Common myeloid progenitor, CD34-positive (primary cell): ENCODE measurements at regions not wholly inside any gene's neighbourhood (a gene's known extent, or its start where the extent isn't known, plus 50 kb on each side); places are given as distances from the start of the nearest gene placed in this dataset.
"Not testable (repeated sequence)": the region's sequence is repeated elsewhere in the genome, so short reads cannot be mapped to it uniquely, and the experiment has no call there.

ENCODE experiments used
- CTCF ChIA-PET: fragments of 350-600 bp; sonication (Branson Sonifier 250); formaldehyde crosslinking; loops from one replicate; lab custom pipeline; 2021; ENCODE audit warnings: antibody characterized with exemption; lab: Charles Lee
- POLR2A ChIA-PET: fragments of 350-600 bp; sonication (Branson Sonifier 250); formaldehyde crosslinking; loops from one replicate; lab custom pipeline; 2021; ENCODE audit warnings: antibody characterized with exemption; lab: Charles Lee
- DNase-seq, 3 donors: peaks; one replicate each; pipeline versions ENCODE4 v3.0.0 to v3.0.0-alpha.2; 2013
- H3K27ac ChIP-seq, 2 experiments: 1 replicate in 1 of 2; 2 replicates in 1 of 2; pipeline ENCODE4 v1.7.0; 2013; ENCODE audit warnings: inconsistent platforms in 2 of 2, low read length in 2 of 2, mild to moderate bottlenecking in 2 of 2, low read depth in 1 of 2, moderate library complexity in 1 of 2; ENCODE audit not compliant: severe bottlenecking in 2 of 2, insufficient read depth in 1 of 2, poor library complexity in 1 of 2
- H3K27me3 ChIP-seq, 5 experiments: replicated peaks in 2 of 5; 1 replicate in 3 of 5; 2 replicates in 2 of 5; pipeline versions ENCODE4 v1.6.1 to v1.7.0; 2013; ENCODE audit warnings: low read length in 4 of 5, mild to moderate bottlenecking in 2 of 5, moderate library complexity in 2 of 5, inconsistent platforms in 1 of 5; ENCODE audit not compliant: insufficient read depth in 5 of 5, control insufficient read depth in 4 of 5
- H3K36me3 ChIP-seq, 4 experiments: 1 replicate in 2 of 4; 2 replicates in 2 of 4; pipeline versions ENCODE4 v1.6.1 to v1.7.0; 2013; ENCODE audit warnings: low read length in 3 of 4, control low read depth in 1 of 4, mild to moderate bottlenecking in 1 of 4; ENCODE audit not compliant: control insufficient read depth in 4 of 4, insufficient read depth in 4 of 4
- H3K4me1 ChIP-seq, 4 experiments: 1 replicate in 3 of 4; 2 replicates in 1 of 4; pipeline versions ENCODE4 v1.6.1 to v1.7.1; 2013; ENCODE audit warnings: low read length in 3 of 4, mild to moderate bottlenecking in 3 of 4, control low read depth in 1 of 4, inconsistent platforms in 1 of 4, moderate library complexity in 1 of 4; ENCODE audit not compliant: control insufficient read depth in 4 of 4, insufficient read depth in 4 of 4; ENCODE audit errors: control extremely low read depth in 1 of 4
- H3K4me3 ChIP-seq, 7 experiments: 1 replicate in 4 of 7; 2 replicates in 3 of 7; pipeline versions ENCODE4 v1.5.1 to v1.7.0; 2013; ENCODE audit warnings: mild to moderate bottlenecking in 7 of 7, low read length in 6 of 7, moderate library complexity in 6 of 7, inconsistent platforms in 2 of 7, low read depth in 2 of 7, control low read depth in 1 of 7; ENCODE audit not compliant: insufficient read depth in 4 of 7, control insufficient read depth in 1 of 7; ENCODE audit errors: extremely low read depth in 1 of 7
- H3K9me3 ChIP-seq, 5 experiments: 1 replicate in 4 of 5; 2 replicates in 1 of 5; pipeline versions ENCODE4 v1.6.1 to v1.7.1; 2013; ENCODE audit warnings: low read length in 4 of 5, mild to moderate bottlenecking in 2 of 5, inconsistent platforms in 1 of 5, low read depth in 1 of 5, moderate library complexity in 1 of 5; ENCODE audit not compliant: control insufficient read depth in 4 of 5, insufficient read depth in 2 of 5; ENCODE audit errors: control extremely low read depth in 1 of 5
- WGBS: methylation state at CpG from one replicate; pipeline ENCODE4 v1.1.5; 2013; ENCODE audit not compliant: insufficient coverage; 5-methylcytosine and 5-hydroxymethylcytosine counted together

DNA sequence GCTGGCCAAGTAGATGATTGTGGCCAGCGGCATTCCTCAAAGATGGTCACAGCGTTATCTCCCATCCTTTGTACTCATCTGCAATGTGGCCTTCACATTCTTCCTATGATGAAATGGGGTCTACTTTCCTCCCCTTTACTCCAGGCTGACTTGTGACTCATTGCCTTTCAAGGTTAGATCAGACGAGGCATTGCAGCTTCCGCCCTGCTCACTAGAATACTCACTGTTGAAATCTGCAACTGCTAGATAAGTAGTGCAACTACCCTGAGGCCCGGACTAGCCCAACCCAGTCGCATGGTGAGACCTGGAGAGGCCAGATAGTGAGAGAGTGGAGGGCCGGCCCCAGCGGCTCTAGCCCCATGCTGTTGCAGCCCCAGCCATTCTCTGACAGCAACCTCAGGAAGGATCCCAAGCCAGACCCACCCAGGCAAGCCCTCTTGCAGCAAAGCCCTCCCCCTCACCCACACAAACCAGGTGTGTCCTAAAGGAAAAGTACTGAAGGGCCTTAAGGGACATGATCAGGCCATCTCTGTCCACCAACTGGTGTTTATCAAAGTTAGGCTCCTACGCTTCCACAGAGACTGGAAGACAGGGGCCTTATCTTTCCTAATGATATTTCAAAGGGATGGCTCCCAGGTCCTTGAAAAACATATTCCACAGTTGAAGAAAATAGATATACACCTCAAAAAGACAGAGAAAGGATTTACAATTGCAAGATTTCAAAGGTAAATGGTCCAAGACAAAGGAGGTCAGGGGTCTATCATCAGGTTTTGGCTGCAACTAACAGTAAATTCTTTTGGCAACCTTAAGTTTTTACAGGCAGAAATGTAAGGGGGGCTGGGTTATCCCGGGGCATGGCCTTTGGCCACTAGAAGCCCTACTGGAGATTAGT, 107.2 kb upstream of the TRIM24 start:
- ChIA-PET POLR2A (no interaction called here), CTCF (no interaction called here)
- no peaks in the 10 kb centered on the region for H3K4me1 ChIP-seq
- H3K36me3 ChIP-seq: no peaks in the 10 kb centered on the region
- peak; percentile 41 to 81 (median 54) for DNase-seq
- H3K27me3 ChIP-seq: no peaks in the 10 kb centered on the region
- H3K27ac ChIP-seq: peak overlapping the region in 1 of 2 experiments; percentile 78
- H3K9me3 ChIP-seq: peaks cover 0 to 9% (median 2%) of the 10 kb centered on the region in 5 experiments
- H3K4me3 ChIP-seq: no peak overlapping the region
- 96% methylated on average over 7 of the region's 10 CpGs for WGBS

GRCh38 chr7:138354066-138354465, 106.0 kb upstream of the TRIM24 start:
- no peaks in the 10 kb centered on the region for H3K36me3 ChIP-seq
- CTCF ChIA-PET: no interaction called here
- no peaks in the 10 kb centered on the region for H3K4me1 ChIP-seq
- POLR2A ChIA-PET: no interaction called here
- H3K9me3 ChIP-seq: peaks cover 0 to 9% (median 2%) of the 10 kb centered on the region in 5 experiments
- WGBS: no CpG with 5 or more reads among the region's 2 CpGs
- H3K27ac ChIP-seq: peak overlapping the region in 1 of 2 experiments; percentile 78
- no peak for DNase-seq
- H3K4me3 ChIP-seq: no peak overlapping the region
- H3K27me3 ChIP-seq: no peaks in the 10 kb centered on the region

GRCh38 chr7:138355254-138355653, 104.8 kb upstream of the TRIM24 start:
- POLR2A ChIA-PET: no interaction called here
- H3K4me3 ChIP-seq: no peak overlapping the region
- CTCF ChIA-PET: no interaction called here
- no peaks in the 10 kb centered on the region for H3K4me1 ChIP-seq
- DNase-seq: no peak
- WGBS: 100% methylated on average over 1 of the region's 3 CpGs
- no peaks in the 10 kb centered on the region for H3K36me3 ChIP-seq
- no peak overlapping the region for H3K27ac ChIP-seq
- no peaks in the 10 kb centered on the region for H3K27me3 ChIP-seq
- H3K9me3 ChIP-seq: peaks cover 0 to 9% (median 2%) of the 10 kb centered on the region in 5 experiments

- Histone ChIP-seq H3K27me3 (no peaks in the 10 kb centered on the region), H3K9me3 (peaks cover 0 to 3% (median 0%) of the 10 kb centered on the region in 5 experiments), H3K36me3 (no peaks in the 10 kb centered on the region), H3K4me3 (no peak overlapping the region), H3K4me1 (no peaks in the 10 kb centered on the region), H3K27ac (no peak overlapping the region)
- ChIA-PET CTCF (no interaction called here), POLR2A (no interaction called here)
- WGBS: 98% methylated on average over 5 of the region's 7 CpGs
- DNase-seq: no peak
Measured at GRCh38 chr7:138358850-138359341, 101.2 kb upstream of the TRIM24 start.

DNA sequence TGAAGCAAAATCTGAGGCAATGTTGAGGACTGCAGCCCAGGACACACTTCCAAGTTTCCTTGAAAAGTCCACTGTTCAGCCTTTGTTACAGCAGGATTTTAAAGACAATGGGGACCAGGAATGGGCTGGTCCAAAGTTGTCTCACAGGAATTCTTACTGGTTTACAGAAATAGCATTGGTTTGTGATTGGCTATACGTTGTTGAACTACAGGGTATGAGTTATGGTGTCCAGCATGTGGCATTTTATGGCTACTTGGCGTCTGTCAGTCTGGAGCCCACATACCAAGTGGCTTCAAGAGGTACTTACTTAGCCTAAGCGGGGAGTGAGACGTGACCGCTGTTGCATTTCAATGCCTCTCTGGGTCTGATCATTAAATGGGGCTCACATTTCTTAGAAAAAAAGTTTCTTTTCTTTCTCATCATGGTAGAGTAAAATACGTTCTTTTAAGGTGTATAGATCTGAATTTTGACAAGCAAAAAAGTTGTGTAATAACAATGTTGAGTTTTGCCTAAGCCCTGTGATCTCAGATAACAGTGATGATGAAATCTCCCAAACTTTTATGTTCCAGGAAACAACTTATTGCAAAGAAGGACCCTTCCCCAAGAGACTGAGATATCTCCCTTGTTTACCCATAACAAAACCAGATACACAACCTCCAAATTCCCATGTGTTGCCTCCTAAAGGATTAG, 100.0 kb upstream of the TRIM24 start:
- WGBS: 96% methylated on average over 5 of the region's 6 CpGs
- ChIA-PET CTCF (no interaction called here), POLR2A (no interaction called here)
- Histone ChIP-seq H3K4me1 (no peaks in the 10 kb centered on the region), H3K27ac (no peak overlapping the region), H3K36me3 (no peaks in the 10 kb centered on the region), H3K9me3 (peaks cover 0 to 3% (median 0%) of the 10 kb centered on the region in 5 experiments), H3K4me3 (no peak overlapping the region), H3K27me3 (no peaks in the 10 kb centered on the region)
- no peak for DNase-seq

DNA sequence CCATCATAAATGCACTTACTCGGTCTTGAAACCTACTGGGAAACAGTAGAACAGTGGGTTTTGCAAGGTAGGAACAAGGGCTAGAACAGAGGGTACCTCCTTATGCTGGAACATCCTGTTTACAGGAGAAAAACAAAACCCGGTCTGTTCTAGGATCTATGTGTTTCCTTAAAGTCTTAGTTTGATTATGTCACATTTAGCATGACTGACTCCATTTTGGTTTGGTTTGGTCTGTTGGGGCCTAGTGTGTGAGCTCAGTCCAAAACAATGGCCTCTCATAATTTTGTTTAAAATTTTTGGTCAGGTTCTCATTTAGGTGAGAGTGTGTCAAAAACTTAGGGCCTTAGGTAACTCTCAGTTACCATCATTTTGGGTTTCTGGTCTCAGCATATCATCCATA, 96.3 kb upstream of the TRIM24 start:
- no peak overlapping the region for H3K4me3 ChIP-seq
- peaks cover 0 to 17% (median 6%) of the 10 kb centered on the region in 5 experiments for H3K9me3 ChIP-seq
- 100% methylated on average over 2 of the region's 2 CpGs for WGBS
- CTCF ChIA-PET: interaction anchor here (1.1 kb wide), 1 partner anchor 133 kb away, joined by 3 read pairs; no protein-coding TSS in a partner anchor
- POLR2A ChIA-PET: no interaction called here
- H3K27ac ChIP-seq: no peak overlapping the region
- DNase-seq: no peak
- H3K4me1 ChIP-seq: no peaks in the 10 kb centered on the region
- no peaks in the 10 kb centered on the region for H3K36me3 ChIP-seq
- no peaks in the 10 kb centered on the region for H3K27me3 ChIP-seq

- POLR2A ChIA-PET, H3K27ac ChIP-seq, H3K36me3 ChIP-seq, CTCF ChIA-PET, H3K4me3 ChIP-seq, DNase-seq, H3K4me1 ChIP-seq, H3K27me3 ChIP-seq: not testable (repeated sequence)
- 90% methylated on average over 2 of the region's 2 CpGs for WGBS
- H3K9me3 ChIP-seq: peaks cover 3 to 34% (median 16%) of the 10 kb centered on the region in 5 experiments
Measured at GRCh38 chr7:138366137-138366536, 93.9 kb upstream of the TRIM24 start.
